ENCODE measurements at regions not wholly inside any gene's neighbourhood (a gene's known extent, or its start where the extent isn't known, plus 50 kb on each side); places are given as distances from the start of the nearest gene placed in this dataset.

- TF ChIP-seq CTCF (IDR thresholded peaks at IDR 0.05) = no peak
- no peak for TF ChIP-seq ZFX (IDR thresholded peaks at IDR 0.05; ENCODE audit: borderline replicate concordance)
These were observed 169.5 kb upstream of the S1PR3 start for GRCh38 chr9:88821746-88822106.

Measured in 22Rv1 (cell line).